Spleen (tissue), 7 donors: ENCODE measurements at regions not wholly inside any gene's neighbourhood (a gene's known extent, or its start where the extent isn't known, plus 50 kb on each side); places are given as distances from the start of the nearest gene placed in this dataset.

Experiments
- CTCF ChIP-seq, 11 experiments: fragments of 200-600 bp in 7 of 11; fragments of 450-650 bp in 4 of 11; sonication (generic) in 4 of 11; IDR thresholded peaks in 8 of 11; conservative IDR thresholded peaks in 3 of 11; 1 replicate in 7 of 11; 2 replicates in 4 of 11; pipeline versions ENCODE4 v1.4.0 to v1.8.0; 2016 to 2021; ENCODE audit warnings: antibody characterized with exemption in 11 of 11, inconsistent platforms in 4 of 11, mild to moderate bottlenecking in 1 of 11
- POLR2A ChIP-seq, 3 donors: fragments of 450-650 bp; IDR thresholded peaks; one replicate each; pipeline ENCODE4 v1.5.1; 2017; ENCODE audit warnings: antibody characterized with exemption in 3 of 3, mild to moderate bottlenecking in 1 of 3
- POLR2AphosphoS5 ChIP-seq, 3 donors: sonication (generic); formaldehyde crosslinking; IDR thresholded peaks; one replicate each; pipeline ENCODE4 v1.5.1; 2017; ENCODE audit warnings: antibody characterized with exemption in 3 of 3
- donor health status: DM: no; HTN: no; CAD: no; lungs with moderate emphysema.
- donor health status: DM: no; HTN: no; CAD: no.
- donor health status: DM: no; HTN: no; CAD: no.

DNA sequence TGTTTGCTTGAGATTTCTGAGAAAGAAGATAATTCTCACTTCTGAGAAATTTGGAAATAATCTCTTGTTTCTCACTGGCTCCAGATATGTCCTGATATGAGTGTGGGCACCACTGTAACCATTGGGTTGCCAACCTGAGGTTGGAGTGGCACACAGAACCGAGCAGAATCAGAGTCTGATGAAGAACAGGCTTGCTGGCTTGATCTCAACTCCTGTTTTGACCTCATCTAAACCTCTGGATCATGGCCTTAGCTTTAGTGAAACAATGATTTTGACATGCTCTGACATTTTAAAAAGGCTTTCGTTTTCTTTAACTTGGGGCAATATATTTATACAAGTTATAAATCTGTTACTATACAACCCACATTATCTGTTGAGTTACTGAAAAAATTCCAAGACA lies 548.0 kb downstream of the IRS1 start:
- TF ChIP-seq POLR2A (IDR thresholded peaks at IDR 0.05) (no peak), CTCF (IDR thresholded peaks at IDR 0.05 in 8 of 11, conservative IDR thresholded peaks at IDR 0.05 in 3 of 11) (no peak), POLR2AphosphoS5 (IDR thresholded peaks at IDR 0.05) (no peak)
